IgD-negative memory B cell (primary cell): ENCODE measurements at regions not wholly inside any gene's neighbourhood (a gene's known extent, or its start where the extent isn't known, plus 50 kb on each side); places are given as distances from the start of the nearest gene placed in this dataset.
A peak's percentile ranks its signal among the peaks of the same experiment; 100 is the strongest.

Experiments
- H3K27ac Mint-ChIP-seq, 3 donors: one replicate each; pipeline ENCODE4 v1.8.0; 2020 to 2022; ENCODE audit warnings: mild to moderate bottlenecking in 3 of 3, mixed read lengths in 3 of 3, moderate library complexity in 1 of 3
- H3K27me3 Mint-ChIP-seq: one replicate; pipeline ENCODE4 v1.8.0; 2021; ENCODE audit warnings: mixed read lengths
- H3K36me3 Mint-ChIP-seq: one replicate; pipeline ENCODE4 v1.8.0; 2020; ENCODE audit warnings: mild to moderate bottlenecking, mixed read lengths
- H3K4me1 Mint-ChIP-seq, 3 donors: one replicate each; pipeline ENCODE4 v1.8.0; 2020 to 2022; ENCODE audit warnings: mixed read lengths in 3 of 3, mild to moderate bottlenecking in 1 of 3
- H3K4me3 Mint-ChIP-seq, 4 donors: one replicate each; pipeline ENCODE4 v1.8.0; 2020 to 2022; ENCODE audit warnings: mild to moderate bottlenecking in 4 of 4, mixed read lengths in 4 of 4, moderate library complexity in 3 of 4
- H3K9me3 Mint-ChIP-seq, 3 donors: one replicate each; pipeline ENCODE4 v1.8.0; 2020 to 2021; ENCODE audit warnings: mixed read lengths in 3 of 3, mild to moderate bottlenecking in 1 of 3

GRCh38 chr20:40578961-40579360, 110.1 kb downstream of the MAFB start:
- Mint-ChIP-seq H3K9me3 (no peaks in the 10 kb centered on the region), H3K4me1 (no peaks in the 10 kb centered on the region), H3K36me3 (peaks cover 2% of the 10 kb centered on the region), H3K27me3 (peaks cover 3% of the 10 kb centered on the region), H3K27ac (no peak overlapping the region), H3K4me3 (no peak overlapping the region)

GRCh38 chr20:40575851-40576250, 113.2 kb downstream of the MAFB start:
- H3K36me3 Mint-ChIP-seq = peaks cover 2% of the 10 kb centered on the region
- no peaks in the 10 kb centered on the region for H3K27me3 Mint-ChIP-seq
- H3K4me3 Mint-ChIP-seq = no peak overlapping the region
- peak overlapping the region in 1 of 3 donors; percentile 30 for H3K27ac Mint-ChIP-seq
- no peaks in the 10 kb centered on the region for H3K9me3 Mint-ChIP-seq
- no peaks in the 10 kb centered on the region for H3K4me1 Mint-ChIP-seq

DNA sequence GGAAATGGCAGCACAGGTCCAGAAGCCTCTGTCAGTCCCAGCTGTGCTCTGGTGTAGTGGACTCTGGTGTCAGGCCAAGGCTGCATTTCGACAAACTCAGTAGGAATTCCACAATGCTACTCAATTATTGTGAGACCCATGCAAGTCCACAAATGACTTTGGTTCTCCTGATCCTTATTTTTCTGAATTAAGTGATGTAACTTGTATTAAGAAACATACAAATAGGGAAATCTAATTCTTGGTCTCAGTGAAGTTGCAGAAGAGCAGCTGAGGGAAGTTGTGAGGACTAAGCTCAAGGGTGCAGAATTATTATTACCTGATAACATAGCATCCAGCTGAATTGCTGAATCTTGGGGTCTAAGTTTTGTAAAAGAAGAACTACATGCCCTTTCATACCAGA, 116.8 kb downstream of the MAFB start:
- Mint-ChIP-seq H3K27ac (no peak overlapping the region), H3K4me1 (no peaks in the 10 kb centered on the region), H3K27me3 (no peaks in the 10 kb centered on the region), H3K4me3 (no peak overlapping the region), H3K36me3 (peaks cover 2% of the 10 kb centered on the region), H3K9me3 (peaks cover 1 to 4% (median 4%) of the 10 kb centered on the region in 3 donors)

DNA sequence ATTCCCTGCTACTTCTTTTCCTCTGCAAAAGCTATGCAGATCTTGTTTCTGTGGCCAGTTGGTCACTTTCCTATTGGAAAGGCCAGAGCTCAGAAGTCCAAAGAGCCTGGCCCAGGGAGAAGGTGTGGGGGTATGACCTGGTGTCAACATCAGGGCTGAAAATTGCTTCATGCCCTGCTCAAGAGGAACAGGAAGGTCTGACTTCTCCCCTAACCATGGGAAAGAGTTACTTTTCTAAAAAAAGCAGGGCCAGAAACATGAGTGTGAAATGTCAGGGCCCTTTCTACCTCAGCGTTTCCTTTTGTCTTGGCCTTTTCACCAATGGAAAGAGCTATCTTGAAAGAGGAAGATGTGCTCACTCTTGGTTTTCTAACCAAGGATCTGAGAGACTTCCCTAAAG, 117.4 kb downstream of the MAFB start:
- no peak overlapping the region for H3K27ac Mint-ChIP-seq
- peaks cover 1 to 4% (median 4%) of the 10 kb centered on the region in 3 donors for H3K9me3 Mint-ChIP-seq
- H3K36me3 Mint-ChIP-seq = peaks cover 2% of the 10 kb centered on the region
- H3K27me3 Mint-ChIP-seq = peaks cover 4% of the 10 kb centered on the region
- H3K4me3 Mint-ChIP-seq = no peak overlapping the region
- H3K4me1 Mint-ChIP-seq = no peaks in the 10 kb centered on the region

GRCh38 chr20:40568200-40568599, 120.8 kb downstream of the MAFB start:
- Mint-ChIP-seq H3K9me3 (peaks cover 1 to 4% (median 4%) of the 10 kb centered on the region in 3 donors), H3K27me3 (peaks cover 6% of the 10 kb centered on the region)

GRCh38 chr20:40565682-40566040, 123.4 kb downstream of the MAFB start:
- H3K36me3 Mint-ChIP-seq = no peaks in the 10 kb centered on the region
- no peak overlapping the region for H3K4me3 Mint-ChIP-seq
- H3K4me1 Mint-ChIP-seq = no peaks in the 10 kb centered on the region
- H3K9me3 Mint-ChIP-seq = peaks cover 1 to 4% (median 4%) of the 10 kb centered on the region in 3 donors
- H3K27me3 Mint-ChIP-seq = peaks cover 10% of the 10 kb centered on the region
- H3K27ac Mint-ChIP-seq = no peak overlapping the region

More at GRCh38 chr20:40568200-40568599, 120.8 kb downstream of the MAFB start:
- Mint-ChIP-seq H3K4me1 (no peaks in the 10 kb centered on the region), H3K27ac (no peak overlapping the region), H3K4me3 (no peak overlapping the region), H3K36me3 (no peaks in the 10 kb centered on the region)

GRCh38 chr20:40565001-40565681, 123.9 kb downstream of the MAFB start:
- Mint-ChIP-seq H3K4me3 (peak overlapping the region in 1 of 4 donors; percentile 30), H3K27ac (no peak overlapping the region), H3K36me3 (no peaks in the 10 kb centered on the region), H3K27me3 (peaks cover 10% of the 10 kb centered on the region), H3K4me1 (no peaks in the 10 kb centered on the region), H3K9me3 (peaks cover 0 to 4% (median 3%) of the 10 kb centered on the region in 3 donors)

DNA sequence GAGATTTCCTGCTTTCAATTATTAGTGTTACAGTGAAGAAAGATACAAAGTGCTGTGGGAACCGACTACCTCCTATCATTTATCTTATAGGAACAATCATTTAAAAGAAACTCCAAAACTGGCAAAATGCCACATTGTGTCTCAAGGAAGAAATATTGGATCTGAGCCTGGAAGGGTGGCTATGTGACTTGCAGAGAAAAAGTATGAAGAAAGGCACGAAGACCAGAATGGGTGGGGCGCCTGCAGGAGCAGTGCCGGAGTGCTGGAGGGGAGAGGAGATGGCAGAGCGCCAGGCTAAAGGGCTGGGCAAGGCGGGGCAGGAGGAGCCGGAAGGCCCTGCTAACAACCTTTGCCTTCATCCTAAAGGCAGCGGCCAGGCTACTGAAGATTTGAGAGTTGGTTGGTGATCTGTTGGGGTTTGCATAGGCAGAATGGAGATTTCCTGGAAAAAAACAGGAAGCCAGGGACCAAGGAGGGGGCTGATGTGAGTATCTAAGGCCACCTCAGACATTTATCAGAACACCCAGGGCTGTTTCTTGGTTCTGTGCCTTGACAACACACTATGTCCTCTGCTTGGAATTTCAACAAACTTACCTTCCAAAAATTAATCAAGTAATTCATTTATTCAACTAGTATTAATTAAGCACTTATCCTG, 125.6 kb downstream of the MAFB start:
- no peaks in the 10 kb centered on the region for H3K36me3 Mint-ChIP-seq
- H3K27me3 Mint-ChIP-seq = peaks cover 10% of the 10 kb centered on the region
- no peak overlapping the region for H3K4me3 Mint-ChIP-seq
- H3K9me3 Mint-ChIP-seq = no peaks in the 10 kb centered on the region
- no peak overlapping the region for H3K27ac Mint-ChIP-seq
- no peaks in the 10 kb centered on the region for H3K4me1 Mint-ChIP-seq

DNA sequence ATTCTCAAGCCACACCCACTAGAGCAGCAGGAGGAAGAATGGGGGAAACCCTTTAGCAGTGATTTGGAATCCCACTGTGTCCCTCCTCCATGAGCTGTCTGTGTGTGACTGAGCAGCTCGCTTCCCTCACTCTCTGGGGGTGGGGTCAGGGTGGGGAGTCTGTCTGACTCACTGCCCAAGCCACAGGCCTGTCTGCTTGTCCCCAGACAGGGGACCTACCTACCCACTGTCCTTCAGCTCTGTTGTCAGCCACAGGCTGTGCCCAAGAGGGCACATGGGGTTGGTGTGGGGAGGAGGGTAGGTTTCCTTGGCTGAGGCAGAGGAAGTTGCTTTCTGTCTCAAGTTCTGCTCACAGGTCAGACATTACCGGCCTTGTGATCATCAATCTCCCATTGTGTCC, 127.0 kb downstream of the MAFB start:
- Mint-ChIP-seq H3K9me3 (no peaks in the 10 kb centered on the region), H3K4me1 (no peaks in the 10 kb centered on the region), H3K36me3 (no peaks in the 10 kb centered on the region), H3K4me3 (no peak overlapping the region), H3K27me3 (peaks cover 10% of the 10 kb centered on the region), H3K27ac (no peak overlapping the region)

DNA sequence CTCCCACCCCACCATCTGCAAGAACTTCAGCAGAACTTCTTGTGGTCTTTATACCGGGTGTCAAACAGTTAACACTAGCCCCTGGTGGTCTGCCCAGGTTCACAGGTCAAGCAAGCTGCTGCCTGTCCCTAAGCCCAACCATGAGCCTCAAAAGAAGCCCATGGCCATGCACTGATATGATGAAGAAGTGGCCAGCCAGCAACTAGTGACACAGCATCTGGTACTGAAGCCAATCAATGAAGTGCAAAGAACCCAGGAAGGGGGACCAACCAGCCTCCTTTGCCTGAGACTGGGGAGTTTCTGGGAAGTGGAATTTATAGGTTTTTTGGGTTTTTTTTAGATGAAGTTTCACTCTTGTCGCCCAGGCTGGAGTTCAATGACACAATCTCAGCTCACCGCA, 127.8 kb downstream of the MAFB start:
- Mint-ChIP-seq H3K27ac (no peak overlapping the region), H3K36me3 (no peaks in the 10 kb centered on the region), H3K4me1 (no peaks in the 10 kb centered on the region), H3K9me3 (no peaks in the 10 kb centered on the region), H3K4me3 (no peak overlapping the region), H3K27me3 (peaks cover 7% of the 10 kb centered on the region)

GRCh38 chr20:40558212-40558611, 130.8 kb downstream of the MAFB start:
- H3K27me3 Mint-ChIP-seq = peaks cover 6% of the 10 kb centered on the region
- H3K4me1 Mint-ChIP-seq = no peaks in the 10 kb centered on the region
- H3K4me3 Mint-ChIP-seq = no peak overlapping the region
- no peak overlapping the region for H3K27ac Mint-ChIP-seq
- H3K36me3 Mint-ChIP-seq = peaks cover 2% of the 10 kb centered on the region
- H3K9me3 Mint-ChIP-seq = peaks cover 3 to 4% (median 4%) of the 10 kb centered on the region in 3 donors

DNA sequence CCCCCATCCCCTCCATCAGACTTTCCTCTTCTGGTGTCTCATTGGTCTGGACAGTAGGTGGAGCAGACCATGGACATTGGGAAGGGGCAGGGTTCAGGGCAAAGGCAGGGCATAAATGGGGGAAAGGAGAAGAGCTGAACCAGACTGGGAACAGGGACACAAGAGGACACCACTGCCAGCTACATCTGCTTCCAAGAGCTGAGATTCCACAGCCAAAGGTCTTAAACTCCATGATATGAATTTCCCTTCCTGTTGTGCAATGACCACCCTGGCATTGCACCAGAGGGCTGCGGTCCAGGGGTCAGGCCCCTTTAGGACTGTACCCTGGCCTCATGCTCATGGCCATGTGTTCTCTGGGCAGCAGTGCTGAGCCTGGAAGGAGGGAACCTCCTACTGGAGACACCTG, 137.9 kb downstream of the MAFB start:
- Mint-ChIP-seq H3K9me3 (peaks cover 4 to 7% (median 4%) of the 10 kb centered on the region in 3 donors), H3K36me3 (peaks cover 2% of the 10 kb centered on the region), H3K27ac (no peak overlapping the region), H3K4me3 (no peak overlapping the region), H3K27me3 (peaks cover 17% of the 10 kb centered on the region), H3K4me1 (peaks cover 0 to 2% (median 0%) of the 10 kb centered on the region in 3 donors)

DNA sequence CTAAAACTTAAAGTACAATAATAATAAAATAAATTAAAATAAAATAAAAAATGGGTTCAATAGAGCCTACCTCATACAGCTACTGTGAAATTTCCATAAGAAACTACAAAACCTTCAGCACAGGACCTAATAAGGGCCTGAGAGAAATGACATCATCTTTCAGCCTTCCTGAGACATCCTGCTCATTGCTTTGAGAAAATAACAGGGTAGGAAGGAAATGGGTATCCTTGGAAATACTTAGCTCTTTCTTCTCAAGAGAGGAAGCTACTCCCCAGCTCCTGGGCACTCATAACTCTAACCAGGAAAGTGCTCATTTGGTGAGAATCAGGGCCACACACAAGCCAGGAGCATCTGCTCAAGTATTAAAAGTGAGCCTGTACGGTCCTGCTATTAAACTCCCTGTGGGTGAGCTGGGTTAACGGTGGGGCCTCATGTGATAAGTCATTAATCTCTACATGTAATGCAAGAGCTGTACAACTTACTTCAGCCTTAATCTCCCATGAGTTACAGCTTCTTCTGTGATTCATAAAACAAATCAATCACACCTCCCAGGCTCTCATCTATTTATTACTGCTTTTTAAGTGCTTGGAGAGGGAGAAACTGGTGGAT, 141.4 kb downstream of the MAFB start:
- peaks cover 12% of the 10 kb centered on the region for H3K27me3 Mint-ChIP-seq
- peaks cover 0 to 5% (median 0%) of the 10 kb centered on the region in 3 donors for H3K9me3 Mint-ChIP-seq
- H3K27ac Mint-ChIP-seq = no peak overlapping the region
- H3K4me3 Mint-ChIP-seq = no peak overlapping the region
- no peaks in the 10 kb centered on the region for H3K36me3 Mint-ChIP-seq
- peaks cover 0 to 2% (median 0%) of the 10 kb centered on the region in 3 donors for H3K4me1 Mint-ChIP-seq

- H3K4me3 Mint-ChIP-seq = no peak overlapping the region
- no peaks in the 10 kb centered on the region for H3K36me3 Mint-ChIP-seq
- H3K9me3 Mint-ChIP-seq = peaks cover 0 to 3% (median 0%) of the 10 kb centered on the region in 3 donors
- peaks cover 5% of the 10 kb centered on the region for H3K27me3 Mint-ChIP-seq
- peaks cover 0 to 2% (median 0%) of the 10 kb centered on the region in 3 donors for H3K4me1 Mint-ChIP-seq
- H3K27ac Mint-ChIP-seq = no peak overlapping the region
These were observed 143.6 kb downstream of the MAFB start for GRCh38 chr20:40545478-40545877.

DNA sequence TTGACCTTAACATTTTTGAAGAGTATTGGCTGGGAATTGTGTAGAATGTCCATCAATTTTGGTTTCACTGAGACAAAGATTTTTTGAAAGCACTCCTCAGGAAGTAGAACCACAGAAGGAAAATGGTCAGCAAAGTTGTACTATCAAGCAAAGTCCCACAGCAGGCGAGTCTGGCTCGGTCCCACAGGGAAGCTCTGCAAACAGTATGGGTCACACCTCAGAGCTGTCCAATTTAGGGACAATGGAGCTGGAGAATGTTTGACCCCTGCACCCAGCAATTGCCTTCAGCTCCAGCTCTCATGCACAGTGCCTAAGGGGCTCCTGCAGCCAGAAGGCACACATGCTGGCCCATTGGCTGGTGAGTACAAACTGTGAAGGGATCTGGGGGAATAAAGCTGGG, 147.0 kb downstream of the MAFB start:
- Mint-ChIP-seq H3K4me1 (no peaks in the 10 kb centered on the region), H3K9me3 (no peaks in the 10 kb centered on the region), H3K4me3 (no peak overlapping the region), H3K36me3 (no peaks in the 10 kb centered on the region), H3K27me3 (peaks cover 5% of the 10 kb centered on the region), H3K27ac (no peak overlapping the region)

- no peak overlapping the region for H3K4me3 Mint-ChIP-seq
- H3K4me1 Mint-ChIP-seq = no peaks in the 10 kb centered on the region
- no peak overlapping the region for H3K27ac Mint-ChIP-seq
- H3K9me3 Mint-ChIP-seq = no peaks in the 10 kb centered on the region
- no peaks in the 10 kb centered on the region for H3K36me3 Mint-ChIP-seq
- H3K27me3 Mint-ChIP-seq = peaks cover 5% of the 10 kb centered on the region
These were observed 148.9 kb downstream of the MAFB start for GRCh38 chr20:40540166-40540565.
